ENCODE measurements at regions not wholly inside any gene's neighbourhood (a gene's known extent, or its start where the extent isn't known, plus 50 kb on each side); places are given as distances from the start of the nearest gene placed in this dataset.
"Not testable (repeated sequence)": the region's sequence is repeated elsewhere in the genome, so short reads cannot be mapped to it uniquely, and the experiment has no call there.

DNA sequence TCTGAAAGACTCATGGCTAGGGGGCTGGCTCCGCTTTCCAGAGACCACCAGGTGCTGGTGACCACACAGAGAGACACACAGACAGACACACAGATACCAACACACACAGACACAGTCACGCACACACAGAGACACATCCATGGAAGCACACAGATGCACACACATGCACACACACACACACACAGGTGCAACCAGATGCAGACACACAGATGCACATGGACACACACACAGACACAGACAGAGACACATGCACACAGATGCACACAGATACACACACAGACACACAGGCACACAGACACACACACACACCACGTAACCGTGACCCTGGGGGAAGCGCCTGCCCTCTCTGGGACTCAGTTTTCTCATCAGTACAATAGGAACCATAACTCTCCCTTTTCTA lies 132.2 kb downstream of the WNT7A start:
- H3K4me3 ChIP-seq (ENCODE audit: low read depth, low read length) = no peak overlapping the region
- TF ChIP-seq, protein P1, sequence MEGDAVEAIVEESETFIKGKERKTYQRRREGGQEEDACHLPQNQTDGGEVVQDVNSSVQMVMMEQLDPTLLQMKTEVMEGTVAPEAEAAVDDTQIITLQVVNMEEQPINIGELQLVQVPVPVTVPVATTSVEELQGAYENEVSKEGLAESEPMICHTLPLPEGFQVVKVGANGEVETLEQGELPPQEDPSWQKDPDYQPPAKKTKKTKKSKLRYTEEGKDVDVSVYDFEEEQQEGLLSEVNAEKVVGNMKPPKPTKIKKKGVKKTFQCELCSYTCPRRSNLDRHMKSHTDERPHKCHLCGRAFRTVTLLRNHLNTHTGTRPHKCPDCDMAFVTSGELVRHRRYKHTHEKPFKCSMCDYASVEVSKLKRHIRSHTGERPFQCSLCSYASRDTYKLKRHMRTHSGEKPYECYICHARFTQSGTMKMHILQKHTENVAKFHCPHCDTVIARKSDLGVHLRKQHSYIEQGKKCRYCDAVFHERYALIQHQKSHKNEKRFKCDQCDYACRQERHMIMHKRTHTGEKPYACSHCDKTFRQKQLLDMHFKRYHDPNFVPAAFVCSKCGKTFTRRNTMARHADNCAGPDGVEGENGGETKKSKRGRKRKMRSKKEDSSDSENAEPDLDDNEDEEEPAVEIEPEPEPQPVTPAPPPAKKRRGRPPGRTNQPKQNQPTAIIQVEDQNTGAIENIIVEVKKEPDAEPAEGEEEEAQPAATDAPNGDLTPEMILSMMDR (IDR thresholded peaks at IDR 0.05; ENCODE audit: insufficient read depth, low read depth, low read length, missing control alignments) = no peak
- no peak for DNase-seq (ENCODE audit: low read depth)

DNA sequence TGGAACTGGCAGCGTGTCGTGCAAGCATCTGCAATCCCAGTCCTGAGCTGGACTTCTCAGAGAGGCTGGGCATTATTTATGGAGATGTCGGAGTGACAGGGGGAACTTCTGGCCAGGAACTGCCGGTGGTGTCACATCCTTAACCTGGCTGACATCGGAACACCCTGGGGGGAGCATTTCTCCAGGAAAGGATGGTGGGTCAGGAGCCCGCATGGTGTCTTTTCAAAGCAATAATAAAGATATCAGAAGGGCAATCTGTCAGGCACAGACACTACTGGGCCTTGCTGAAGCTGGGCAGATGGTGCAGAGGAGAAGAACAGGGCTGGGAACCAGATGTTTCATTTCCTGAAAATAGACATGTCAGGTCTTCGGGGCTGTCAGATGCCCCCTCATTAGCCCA lies 133.5 kb downstream of the WNT7A start:
- DNase-seq (ENCODE audit: low read depth) = no peak
- no peak overlapping the region for H3K4me3 ChIP-seq (ENCODE audit: low read depth, low read length)
- TF ChIP-seq, protein P1 (IDR thresholded peaks at IDR 0.05; ENCODE audit: insufficient read depth, low read depth, low read length, missing control alignments) = no peak

DNA sequence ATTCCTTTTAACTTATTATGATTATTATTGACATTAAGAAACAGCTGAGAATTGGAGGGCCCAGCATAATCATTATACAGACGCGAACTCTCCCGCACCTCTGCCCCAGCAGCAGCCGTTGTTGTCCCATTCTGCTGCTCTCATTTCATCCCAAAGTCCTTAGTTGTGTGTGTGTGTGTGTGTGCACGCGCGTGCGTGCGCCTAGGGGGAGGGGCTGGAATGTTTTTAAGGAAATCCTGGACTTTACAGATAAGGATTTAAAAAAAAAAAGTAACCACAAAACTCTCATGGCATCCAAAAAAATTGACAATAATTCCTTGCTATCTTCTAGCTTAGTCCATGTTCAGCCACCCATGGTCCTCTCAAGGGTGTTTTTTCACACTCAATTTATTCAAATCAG lies 134.2 kb downstream of the WNT7A start:
- no peak overlapping the region for H3K4me3 ChIP-seq (ENCODE audit: low read depth, low read length)
- no peak for DNase-seq (ENCODE audit: low read depth)
- TF ChIP-seq, protein P1 (IDR thresholded peaks at IDR 0.05; ENCODE audit: insufficient read depth, low read depth, low read length, missing control alignments) = no peak

DNA sequence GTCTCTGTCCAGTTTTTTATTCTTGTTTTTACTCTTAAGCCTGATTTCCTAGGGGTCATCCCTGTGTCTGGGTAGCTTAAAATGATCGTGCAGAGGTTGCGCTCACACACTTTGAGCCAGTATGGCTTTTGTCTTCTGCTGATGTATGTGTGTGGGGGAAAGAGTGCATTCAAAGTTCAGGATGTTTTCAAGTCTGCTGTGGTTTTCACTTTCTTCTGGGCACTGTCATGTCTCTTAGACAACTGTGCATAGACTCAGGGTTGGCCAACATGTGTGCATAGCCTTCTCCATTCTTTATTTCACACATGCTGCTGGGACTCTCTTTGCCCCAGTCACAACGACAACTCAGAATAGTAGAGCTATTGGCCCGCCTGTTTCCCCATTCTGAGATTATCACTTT lies 139.1 kb downstream of the WNT7A start:
- no peak for DNase-seq (ENCODE audit: low read depth)
- TF ChIP-seq, protein P1 (IDR thresholded peaks at IDR 0.05; ENCODE audit: insufficient read depth, low read depth, low read length, missing control alignments) = no peak
- no peak overlapping the region for H3K4me3 ChIP-seq (ENCODE audit: low read depth, low read length)

DNA sequence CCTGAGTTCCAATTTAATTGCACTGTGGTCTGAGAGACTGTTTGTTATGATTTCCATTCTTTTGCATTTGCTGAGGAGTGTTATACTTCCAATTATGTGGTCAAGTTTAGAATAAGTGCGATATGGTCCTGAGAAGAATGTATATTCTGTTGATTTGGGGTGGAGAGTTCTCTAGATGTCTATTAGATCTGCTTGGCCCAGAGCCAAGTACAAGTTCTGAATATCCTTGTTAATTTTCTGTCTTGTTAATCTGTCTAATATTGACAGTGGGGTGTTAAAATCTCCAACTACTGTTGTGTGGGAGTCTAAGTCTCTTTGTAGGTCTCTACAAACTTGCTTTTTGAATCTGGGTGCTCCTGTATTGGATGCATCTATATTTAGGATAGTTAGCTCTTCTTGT lies 146.1 kb downstream of the WNT7A start:
- not testable (repeated sequence) for H3K4me3 ChIP-seq (ENCODE audit: low read depth, low read length); DNase-seq (ENCODE audit: low read depth)

GRCh38 chr3:13728487-13728886 lies 151.4 kb downstream of the WNT7A start:
- H3K4me3 ChIP-seq (ENCODE audit: low read depth, low read length) = no peak overlapping the region
- no peak for DNase-seq (ENCODE audit: low read depth)
- TF ChIP-seq, protein P1 (IDR thresholded peaks at IDR 0.05; ENCODE audit: insufficient read depth, low read depth, low read length, missing control alignments) = no peak

GRCh38 chr3:13727890-13728289 lies 152.0 kb downstream of the WNT7A start:
- no peak for DNase-seq (ENCODE audit: low read depth)
- H3K4me3 ChIP-seq (ENCODE audit: low read depth, low read length) = no peak overlapping the region
- TF ChIP-seq, protein P1 (IDR thresholded peaks at IDR 0.05; ENCODE audit: insufficient read depth, low read depth, low read length, missing control alignments) = no peak

Measured in GM12865 (cell line).